HG03108 (cell line): ENCODE measurements at regions not wholly inside any gene's neighbourhood (a gene's known extent, or its start where the extent isn't known, plus 50 kb on each side); places are given as distances from the start of the nearest gene placed in this dataset.
"Not testable (repeated sequence)": the region's sequence is repeated elsewhere in the genome, so short reads cannot be mapped to it uniquely, and the experiment has no call there.

Experiments
- ATAC-seq: cut with Tn5 transposase; IDR thresholded peaks from one replicate; pipeline ENCODE4 v1.9.1; 2021; ENCODE audit warnings: moderate library complexity; ENCODE audit not compliant: unreplicated experiment

- ATAC-seq = no peak
These were observed 460.7 kb upstream of the ATXN7L3B start for GRCh38 chr12:74076918-74077317.

- no peak for ATAC-seq
These were observed 432.2 kb upstream of the ATXN7L3B start for GRCh38 chr12:74105434-74105833.

DNA sequence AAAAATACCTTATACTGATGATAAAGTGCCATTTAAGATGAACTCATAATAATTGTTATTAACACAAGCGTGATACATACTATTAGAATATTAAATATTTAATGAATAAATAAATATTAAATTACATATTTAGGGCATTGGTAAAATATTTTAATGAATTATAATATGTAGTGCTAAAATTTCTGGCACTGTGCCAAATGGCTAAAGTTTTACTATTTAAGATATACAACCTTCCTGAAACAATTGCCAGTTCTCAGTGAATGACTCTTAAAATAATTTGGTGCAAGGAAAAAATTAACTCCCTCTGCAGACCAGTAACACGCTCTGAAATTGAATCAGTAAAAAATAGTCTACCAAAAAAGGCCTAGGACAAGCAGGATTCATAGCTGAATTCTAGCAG lies 428.9 kb upstream of the ATXN7L3B start:
- ATAC-seq = no peak

GRCh38 chr12:74111688-74112360 lies 425.8 kb upstream of the ATXN7L3B start:
- ATAC-seq = no peak

DNA sequence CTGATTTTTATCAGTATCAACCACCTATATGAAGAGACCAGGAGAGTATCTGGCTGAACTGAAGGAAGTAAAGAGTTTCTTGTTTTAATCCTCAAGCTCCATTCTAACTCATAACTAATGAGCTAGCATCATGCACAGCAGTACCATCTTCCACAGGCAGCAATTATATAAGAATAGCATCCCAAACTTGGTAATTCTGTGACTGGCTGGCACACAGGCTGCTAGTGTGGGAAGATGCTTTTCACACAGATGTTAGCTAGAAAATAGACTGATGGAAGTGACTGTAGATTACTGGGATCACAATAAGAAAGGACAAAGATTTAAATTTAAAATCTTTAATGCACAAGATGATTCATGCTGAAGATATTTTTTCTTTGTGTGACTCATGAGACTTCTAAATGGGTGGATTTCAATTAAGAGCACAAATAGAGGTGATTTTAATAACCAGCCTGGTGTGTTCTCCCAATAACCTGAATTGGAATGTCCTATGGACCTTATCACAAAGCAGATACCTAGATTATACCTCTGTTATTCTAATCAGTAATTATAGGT lies 417.7 kb upstream of the ATXN7L3B start:
- ATAC-seq = no peak

GRCh38 chr12:74120644-74121043 lies 417.0 kb upstream of the ATXN7L3B start:
- ATAC-seq = no peak

GRCh38 chr12:74129702-74130101 lies 407.9 kb upstream of the ATXN7L3B start:
- no peak for ATAC-seq

DNA sequence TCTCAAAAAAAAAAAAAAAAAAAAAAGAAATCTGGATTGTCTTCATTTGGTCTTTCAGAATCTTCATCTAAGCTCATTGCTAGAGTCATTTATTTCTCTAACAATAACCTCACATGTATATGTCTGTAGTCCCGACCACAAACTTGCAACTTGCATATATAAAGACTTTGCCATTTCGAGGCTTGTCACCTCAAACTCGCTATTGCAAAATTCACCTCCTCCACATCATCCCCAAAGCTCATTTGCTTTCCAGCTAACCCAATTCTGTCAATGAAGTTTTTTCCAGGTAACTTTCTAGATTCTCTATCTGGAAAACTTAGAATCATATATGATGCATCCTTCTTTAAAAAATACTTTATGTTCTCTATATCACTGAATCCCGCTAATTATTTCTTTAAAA lies 393.2 kb upstream of the ATXN7L3B start:
- ATAC-seq = no peak

- ATAC-seq = no peak
These were observed 392.3 kb upstream of the ATXN7L3B start for GRCh38 chr12:74145328-74145727.

- ATAC-seq = no peak
These were observed 388.8 kb upstream of the ATXN7L3B start for GRCh38 chr12:74148849-74149248.

DNA sequence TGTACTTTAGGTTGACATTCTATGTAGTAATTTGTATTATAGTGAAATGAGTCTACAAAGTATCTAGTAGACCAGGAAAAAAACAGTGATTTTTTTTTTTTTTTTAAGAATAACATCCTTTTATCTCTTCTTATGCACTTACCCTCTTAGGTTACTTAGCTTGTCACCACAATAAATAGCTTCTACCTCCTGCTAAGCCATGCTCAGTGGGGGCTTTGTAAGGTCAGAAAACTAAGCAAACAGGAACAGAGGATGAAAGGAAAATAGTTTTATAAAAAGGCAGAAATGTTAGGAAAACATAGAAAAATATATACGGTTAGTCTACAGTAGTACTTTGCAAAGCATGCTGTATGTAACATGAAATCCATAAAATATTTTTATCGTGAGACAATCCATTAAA lies 385.3 kb upstream of the ATXN7L3B start:
- no peak for ATAC-seq

DNA sequence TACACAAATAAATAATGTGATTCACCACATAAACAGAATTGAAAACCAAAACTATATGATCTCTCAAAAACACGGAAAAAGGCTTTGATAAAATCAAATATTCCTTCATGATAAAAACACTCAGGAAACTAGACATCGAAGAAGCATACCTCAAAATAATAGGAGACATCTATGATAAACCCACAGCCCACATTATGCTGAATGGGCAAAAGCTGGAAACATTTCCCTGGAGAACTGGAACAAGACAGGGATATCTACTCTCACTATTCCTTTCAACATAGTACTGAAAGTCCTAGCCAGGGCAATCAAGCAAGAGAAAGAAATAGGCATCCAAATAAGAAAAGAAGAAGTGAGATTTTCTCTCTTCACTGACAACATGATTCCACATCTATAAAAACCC lies 371.5 kb upstream of the ATXN7L3B start:
- no peak for ATAC-seq

- no peak for ATAC-seq
These were observed 368.0 kb upstream of the ATXN7L3B start for GRCh38 chr12:74169607-74170006.

DNA sequence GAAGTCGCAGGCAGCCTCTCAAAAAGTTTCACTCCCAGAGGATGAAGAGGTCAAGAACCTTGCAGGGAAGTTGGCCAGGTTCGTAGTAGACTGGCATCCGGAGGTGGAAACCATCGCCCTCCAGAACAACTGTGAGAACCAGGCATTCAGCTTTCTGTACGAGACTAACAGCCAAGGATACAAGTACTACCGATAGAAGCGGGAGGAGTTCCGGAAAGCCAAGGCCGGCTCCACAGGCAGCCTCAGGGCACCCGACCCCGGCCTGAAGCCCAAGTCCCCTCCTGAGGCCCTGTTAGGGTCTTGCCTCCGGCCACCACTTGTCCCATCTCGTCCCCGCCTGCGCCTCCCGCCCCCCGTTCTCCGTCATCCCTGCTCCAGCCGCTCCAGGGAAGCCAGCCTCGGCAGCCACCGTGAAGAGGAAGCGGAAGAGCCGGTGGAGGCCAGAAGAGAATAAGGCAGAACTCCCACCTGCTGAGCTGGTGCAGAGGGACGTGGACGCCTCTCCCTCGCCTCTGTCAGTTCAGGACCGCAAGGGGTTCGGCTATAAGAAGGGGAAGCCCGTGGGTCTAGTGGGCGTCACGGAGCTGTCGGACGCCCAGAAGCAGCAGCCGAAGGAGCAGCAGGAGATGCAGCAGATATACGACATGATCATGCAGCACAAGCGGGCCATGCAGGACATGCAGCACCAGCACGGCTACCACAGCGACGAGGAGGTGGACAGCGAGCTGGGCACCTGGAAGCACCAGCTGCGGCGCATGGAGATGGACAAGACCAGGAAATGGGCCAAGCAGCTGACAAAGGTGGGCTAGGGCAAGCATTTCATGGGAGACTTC lies 366.8 kb upstream of the ATXN7L3B start:
- no peak for ATAC-seq

- ATAC-seq = no peak
These were observed 366.1 kb upstream of the ATXN7L3B start for GRCh38 chr12:74171478-74171909.

- not testable (repeated sequence) for ATAC-seq
These were observed 362.7 kb upstream of the ATXN7L3B start for GRCh38 chr12:74174961-74175360.

DNA sequence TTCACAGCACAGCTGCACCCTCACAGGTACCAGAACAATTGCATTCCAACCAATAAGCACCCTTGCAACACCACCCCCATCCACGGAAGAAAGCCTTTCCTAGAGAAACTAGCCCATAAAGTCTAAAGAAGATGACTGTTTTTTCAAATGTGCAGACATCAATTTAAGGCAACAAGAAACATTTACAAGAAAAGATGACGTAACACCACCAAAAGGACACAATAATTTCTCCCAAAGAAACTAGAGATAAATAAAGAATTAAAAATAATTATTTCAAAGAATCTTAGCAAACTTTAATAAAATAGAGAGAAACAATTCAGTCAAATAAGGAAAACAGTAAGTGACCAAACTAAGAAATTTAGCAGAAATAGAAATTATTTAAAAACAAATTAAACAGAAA lies 352.3 kb upstream of the ATXN7L3B start:
- no peak for ATAC-seq

- ATAC-seq = no peak
These were observed 344.4 kb upstream of the ATXN7L3B start for GRCh38 chr12:74193191-74193590.

GRCh38 chr12:74204236-74204635 lies 333.4 kb upstream of the ATXN7L3B start:
- ATAC-seq = no peak

DNA sequence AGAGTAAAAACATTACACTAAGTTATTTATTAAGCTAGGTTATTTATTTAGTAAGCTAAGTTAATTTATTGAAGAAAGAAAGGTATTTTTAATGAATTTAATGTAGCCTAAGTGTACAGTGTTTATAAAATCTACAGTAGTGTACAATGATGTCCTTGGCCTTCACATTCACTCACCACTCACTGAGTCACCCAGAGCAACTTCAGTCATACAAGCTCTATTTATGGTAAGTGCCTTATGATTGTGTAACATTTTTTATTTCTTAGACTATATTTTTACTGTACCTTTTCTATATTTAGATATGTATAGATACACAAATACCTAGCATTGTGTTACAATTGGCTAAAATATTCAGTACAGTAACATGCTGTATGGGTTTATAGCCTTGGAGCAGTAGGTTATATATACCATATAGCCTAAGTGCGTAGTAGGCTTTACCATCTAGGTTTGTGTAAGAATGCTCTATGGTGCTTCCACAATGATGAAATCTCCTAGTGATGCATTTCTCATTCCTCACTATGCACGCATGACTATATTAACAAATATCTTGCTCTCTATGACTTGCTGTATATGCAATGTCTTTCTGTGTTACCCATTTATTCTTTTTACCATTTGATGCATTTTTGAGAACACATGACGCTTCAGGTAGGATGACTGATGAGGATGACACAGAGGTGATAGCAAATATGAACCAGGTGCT lies 309.6 kb upstream of the ATXN7L3B start:
- ATAC-seq = no peak

DNA sequence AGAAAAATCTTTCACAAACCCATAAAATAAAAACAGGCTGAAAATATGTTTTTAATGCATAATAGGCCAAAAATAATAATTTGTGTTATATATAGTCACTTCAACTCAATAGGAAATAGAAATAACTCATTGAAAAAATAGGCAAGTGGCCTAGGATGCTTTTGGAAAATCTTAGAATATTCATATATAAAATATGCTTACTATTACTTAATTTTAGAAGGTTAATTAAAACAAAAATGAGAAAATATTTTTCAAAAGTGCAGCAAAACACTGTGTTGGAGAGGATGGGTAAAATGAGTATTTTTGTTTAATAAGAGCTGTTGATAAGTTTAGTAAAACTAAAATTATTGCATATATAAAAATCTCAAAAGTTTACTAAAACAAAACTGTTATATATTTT lies 308.0 kb upstream of the ATXN7L3B start:
- ATAC-seq = no peak

DNA sequence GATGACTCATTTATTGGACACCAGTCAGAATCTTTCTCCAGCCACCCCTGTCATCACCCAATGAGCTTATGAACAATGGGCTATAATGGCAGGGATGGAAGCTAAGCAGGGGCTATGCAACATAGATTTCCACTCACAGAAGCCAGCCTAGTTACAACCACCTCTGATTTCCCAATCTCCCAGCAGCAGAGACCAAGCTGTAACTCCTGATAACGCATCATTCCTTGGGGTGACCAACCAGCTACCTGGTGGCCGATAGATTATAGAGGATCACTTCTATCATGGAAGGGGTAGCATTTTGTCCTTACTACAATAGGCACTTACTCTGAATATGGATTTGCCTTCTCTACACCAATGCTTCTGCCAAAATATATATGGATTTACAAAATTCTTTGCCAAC lies 302.3 kb upstream of the ATXN7L3B start:
- no peak for ATAC-seq
